ENCODE measurements at regions not wholly inside any gene's neighbourhood (a gene's known extent, or its start where the extent isn't known, plus 50 kb on each side); places are given as distances from the start of the nearest gene placed in this dataset.

DNA sequence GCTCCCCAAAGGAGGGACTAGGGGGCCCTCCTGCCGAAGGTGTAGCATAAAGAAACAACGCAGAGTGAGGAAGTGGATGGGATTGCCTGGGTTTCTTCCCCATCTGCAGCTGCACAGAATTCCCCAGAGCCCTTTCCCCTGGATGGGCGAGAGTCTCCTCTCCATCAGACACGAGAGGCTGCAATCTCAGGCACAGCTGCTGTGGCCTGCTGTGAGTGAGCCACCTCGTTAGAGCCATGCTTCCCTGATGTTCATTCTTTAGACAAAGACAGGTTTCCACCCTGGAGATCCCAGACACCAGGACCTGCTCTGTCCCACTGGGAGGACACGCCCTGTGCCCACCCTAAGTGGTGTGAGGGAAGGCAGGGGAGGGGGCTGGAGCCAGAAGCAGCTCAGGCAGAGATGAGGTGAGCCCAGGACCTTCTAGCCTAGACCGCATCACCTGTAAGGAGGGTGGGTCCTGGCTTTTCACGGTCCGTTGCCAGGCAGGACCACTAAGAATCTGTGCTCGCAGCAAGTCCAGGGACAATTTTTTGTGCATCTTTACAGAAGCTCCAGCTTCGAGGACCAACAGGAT, 268.6 kb upstream of the TCERG1L start:
- TF ChIP-seq POLR2A (IDR thresholded peaks at IDR 0.05) (no peak), CTCF (IDR thresholded peaks at IDR 0.05) (no peak)

Measured in body of pancreas (tissue), 4 donors.